DMS153 treated with DMSO at 0.1 percent for 48 hours (cell line): ENCODE measurements at regions not wholly inside any gene's neighbourhood (a gene's known extent, or its start where the extent isn't known, plus 50 kb on each side); places are given as distances from the start of the nearest gene placed in this dataset.
"Not testable (repeated sequence)": the region's sequence is repeated elsewhere in the genome, so short reads cannot be mapped to it uniquely, and the experiment has no call there.

Source experiments
- DNase-seq: peaks from one replicate; lab custom pipeline; 2025; ENCODE audit not compliant: unreplicated experiment; lab: John Stamatoyannopoulos, UW

DNA sequence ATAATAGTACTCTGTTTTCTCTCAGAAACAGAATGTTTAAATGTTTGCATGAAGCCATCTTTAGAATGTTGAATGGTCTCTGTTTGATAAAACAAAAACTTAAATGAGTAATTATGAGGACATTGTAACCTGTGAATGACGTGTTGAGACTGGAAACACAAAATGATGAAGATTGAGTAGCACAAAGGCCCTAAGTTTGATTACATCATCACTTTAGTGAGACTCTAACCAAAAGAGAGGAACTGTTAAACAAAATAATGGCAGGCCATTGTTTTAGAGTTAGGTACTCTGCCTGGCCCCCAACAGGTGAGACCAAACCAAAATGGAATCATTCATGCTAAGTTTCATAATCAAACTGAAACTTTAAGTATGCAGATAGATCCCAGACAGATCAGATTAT is 1561.7 kb upstream of the SLC39A10 start:
- DNase-seq: no peak

DNA sequence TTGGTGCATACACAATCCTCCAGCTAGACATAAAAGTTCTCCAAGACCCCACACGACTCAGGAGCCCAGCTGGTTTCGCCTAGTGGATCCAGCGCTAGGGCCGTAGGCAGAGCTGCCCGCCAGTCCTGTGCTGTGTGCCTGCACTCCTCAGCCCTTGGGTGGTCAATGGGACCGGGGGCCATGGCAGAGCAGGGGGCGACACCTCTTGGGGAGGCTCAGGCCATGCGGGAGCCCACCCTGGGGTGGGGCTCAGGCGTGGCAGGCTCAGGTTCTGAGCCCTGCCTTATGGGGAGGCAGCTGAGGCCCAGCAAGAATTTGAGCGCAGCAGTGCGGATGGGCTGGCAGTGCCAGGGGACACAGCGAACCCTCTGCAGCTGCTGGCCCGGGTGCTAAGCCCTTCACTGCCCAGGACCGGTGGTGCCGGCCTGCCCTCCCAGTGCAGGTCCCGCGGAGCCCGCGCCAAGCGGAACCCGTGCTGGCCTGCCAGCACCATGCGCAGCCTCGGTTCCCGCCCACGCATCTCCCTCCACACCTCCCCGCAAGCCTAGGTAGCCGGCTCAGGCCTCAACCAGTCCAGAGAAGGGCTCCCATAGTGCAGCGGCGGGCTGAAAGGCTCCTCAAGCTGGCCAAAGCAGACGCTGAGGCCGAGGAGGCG is 1566.6 kb upstream of the SLC39A10 start:
- no peak for DNase-seq

DNA sequence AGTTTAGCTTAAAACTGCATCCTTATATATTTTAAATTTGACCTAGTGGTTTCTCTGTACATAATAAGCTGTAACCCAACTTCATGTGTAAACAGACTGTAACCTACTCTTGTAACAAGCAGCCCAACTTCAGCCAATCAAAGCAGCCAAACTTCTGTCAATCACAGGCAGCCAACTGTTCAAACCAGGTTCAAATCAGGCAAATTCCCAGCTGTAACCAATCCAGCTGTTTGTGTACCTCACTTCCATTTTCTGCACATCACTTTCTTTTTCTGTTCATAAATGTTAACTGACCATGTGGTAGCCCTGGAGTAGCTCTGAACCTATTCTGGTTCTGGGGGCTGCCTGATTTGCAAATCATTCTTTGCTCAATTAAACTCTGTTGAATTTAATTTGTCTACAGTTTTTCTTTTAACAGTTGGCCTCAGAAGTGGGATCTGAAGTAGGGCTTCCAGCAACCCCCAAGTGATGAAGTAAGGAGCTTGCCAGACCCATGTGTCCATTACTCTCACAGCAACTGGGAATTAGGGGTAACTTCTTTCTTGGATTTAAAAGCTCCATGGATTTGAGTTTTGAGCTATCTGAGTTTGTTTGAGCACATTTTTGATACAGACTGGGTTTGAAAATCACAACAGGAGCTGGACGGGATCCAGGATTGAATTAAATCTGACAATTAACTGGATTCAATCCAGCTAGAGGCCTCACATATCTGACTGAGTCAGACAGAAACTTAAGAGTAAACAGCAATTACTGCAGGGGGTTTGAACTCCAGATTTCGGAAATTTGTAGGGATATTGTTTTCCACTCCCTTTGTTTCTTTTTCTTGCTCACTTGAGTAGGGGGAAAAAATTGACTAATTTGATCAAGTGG is 1569.7 kb upstream of the SLC39A10 start:
- no peak for DNase-seq

- no peak for DNase-seq
Observed at GRCh38 chr2:194086129-194086528, 1570.9 kb upstream of the SLC39A10 start.

GRCh38 chr2:194079989-194080388 is 1577.0 kb upstream of the SLC39A10 start:
- no peak for DNase-seq

- DNase-seq: no peak
Observed at GRCh38 chr2:194077366-194077765, 1579.7 kb upstream of the SLC39A10 start.

DNA sequence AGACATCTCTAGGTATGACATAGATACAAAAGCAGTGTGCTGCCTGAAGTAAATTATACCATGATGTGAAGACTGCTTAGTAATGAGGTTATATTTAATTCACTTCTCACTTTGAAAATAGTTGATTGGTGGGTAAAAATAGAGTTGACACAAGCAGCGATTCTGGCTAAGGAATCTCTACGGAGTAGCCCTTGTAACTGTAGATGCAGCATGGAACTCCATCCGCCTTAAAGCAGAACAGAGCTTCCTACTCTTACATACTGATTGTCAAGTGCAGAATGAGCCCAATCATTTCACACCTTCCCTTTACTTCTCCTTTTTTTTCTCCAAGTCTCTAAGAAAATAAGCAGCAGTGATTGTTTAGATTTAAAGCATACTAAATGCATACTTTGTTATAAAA is 1594.6 kb upstream of the SLC39A10 start:
- no peak for DNase-seq

DNA sequence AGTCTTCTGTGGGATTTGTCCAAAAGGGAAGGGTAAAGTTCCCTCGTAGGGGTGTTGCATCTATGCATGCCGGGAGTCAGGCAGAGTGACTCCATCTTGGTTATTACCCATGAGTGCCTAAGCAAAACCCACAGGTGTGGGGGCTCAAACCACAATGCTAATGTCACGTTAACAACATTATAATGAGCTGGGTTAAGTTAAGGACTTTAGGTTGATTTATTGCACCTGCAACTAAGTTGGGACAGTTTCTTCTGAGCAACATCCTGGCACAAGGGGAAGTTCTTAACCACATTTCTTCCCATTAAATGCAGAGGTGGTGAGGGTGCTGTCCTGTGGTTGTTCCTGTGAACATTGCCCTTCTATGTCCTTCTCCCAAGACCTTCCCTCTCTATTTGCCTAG is 1596.8 kb upstream of the SLC39A10 start:
- DNase-seq: no peak

- no peak for DNase-seq
Observed at GRCh38 chr2:194054313-194054712, 1602.7 kb upstream of the SLC39A10 start.

GRCh38 chr2:194044321-194044720 is 1612.7 kb upstream of the SLC39A10 start:
- no peak for DNase-seq

GRCh38 chr2:194021130-194021529 is 1635.9 kb upstream of the SLC39A10 start:
- not testable (repeated sequence) for DNase-seq

- DNase-seq: no peak
Observed at GRCh38 chr2:194020155-194020554, 1636.9 kb upstream of the SLC39A10 start.

DNA sequence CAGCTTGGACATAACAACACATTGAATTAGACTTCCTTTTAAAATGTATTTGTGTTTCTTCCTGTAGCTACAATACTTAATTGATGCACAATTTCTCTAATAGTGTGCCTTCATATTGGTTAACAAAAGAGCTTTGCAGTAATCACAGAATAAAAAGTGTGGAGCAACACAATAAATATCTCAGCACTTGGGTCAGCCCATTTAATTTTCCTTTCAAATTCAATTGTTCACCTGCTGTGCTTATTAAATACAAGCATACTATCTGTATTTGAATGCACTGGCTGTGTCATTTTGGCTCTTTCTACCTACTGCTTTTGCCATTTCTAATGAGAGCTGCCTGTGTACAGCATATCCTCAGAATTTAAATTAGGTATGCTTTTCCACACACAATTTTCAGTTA is 1641.3 kb upstream of the SLC39A10 start:
- no peak for DNase-seq

DNA sequence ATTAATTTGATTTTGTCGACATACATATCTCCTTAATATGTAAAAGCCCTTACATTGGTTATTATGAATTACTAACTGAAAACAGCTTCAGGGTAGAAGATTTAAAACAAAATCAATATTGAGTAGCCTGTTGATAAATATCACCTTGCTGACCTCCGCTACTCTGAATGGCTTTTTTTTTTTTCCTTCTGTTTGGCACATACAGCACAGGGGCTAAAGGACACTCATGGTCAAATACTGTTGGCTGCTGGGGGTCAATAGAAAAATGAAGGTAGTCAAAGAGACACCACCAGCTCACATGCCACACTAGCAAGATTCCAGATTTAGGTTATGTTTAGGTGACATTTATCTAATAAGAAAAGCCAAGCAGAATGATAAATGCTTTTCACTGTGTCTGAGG is 1642.4 kb upstream of the SLC39A10 start:
- no peak for DNase-seq

GRCh38 chr2:194004590-194005206 is 1652.3 kb upstream of the SLC39A10 start:
- DNase-seq: no peak

DNA sequence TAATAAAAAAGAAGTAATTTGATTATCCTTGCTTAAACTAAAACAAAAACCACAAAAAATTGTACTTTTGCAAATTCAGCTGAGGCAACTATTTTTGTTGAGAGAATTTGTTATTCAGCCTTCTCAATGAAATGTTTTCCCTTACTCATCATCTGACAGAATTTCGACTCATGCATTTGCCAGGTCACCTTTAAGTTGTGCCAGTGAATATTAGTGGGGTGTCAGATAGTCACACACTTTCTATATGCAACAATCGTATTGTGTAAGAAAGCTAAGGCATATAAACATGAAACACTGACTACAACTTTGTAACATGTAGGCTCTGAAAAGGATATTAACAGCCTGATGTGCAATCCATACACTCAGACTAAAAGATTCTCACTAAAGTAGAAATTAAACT is 1653.1 kb upstream of the SLC39A10 start:
- DNase-seq: no peak

DNA sequence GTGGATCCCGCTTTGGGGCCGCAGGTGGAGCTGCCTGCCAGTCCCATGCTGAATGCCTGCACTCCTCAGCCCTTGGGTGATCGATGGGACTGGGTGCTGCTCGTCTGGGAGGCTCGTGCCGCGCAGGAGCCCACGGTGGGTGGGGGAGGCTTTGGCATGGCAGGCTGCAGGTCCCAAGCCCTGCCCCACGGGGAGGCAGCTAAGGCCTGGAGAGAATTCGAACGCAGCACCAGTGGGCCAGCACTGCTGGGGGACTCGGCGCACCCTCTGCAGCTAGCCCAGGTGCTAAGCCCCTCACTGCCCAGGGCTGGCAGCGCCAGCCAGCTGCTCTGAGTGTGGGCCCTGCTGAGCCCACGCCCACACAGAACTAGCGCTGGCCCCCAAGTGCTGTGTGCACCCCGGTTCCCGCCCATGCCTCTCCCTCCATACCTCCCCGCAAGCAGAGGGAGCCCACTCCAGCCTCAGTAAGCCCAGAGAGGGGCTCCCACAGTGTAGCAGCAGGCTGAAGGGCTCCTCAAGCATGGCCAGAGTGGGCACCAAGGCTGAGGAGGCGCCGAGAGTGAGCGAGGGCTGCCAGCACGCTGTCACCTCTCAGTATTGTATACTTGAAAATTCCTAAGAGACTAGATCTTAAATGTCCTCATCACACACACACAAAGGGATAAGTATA is 1654.2 kb upstream of the SLC39A10 start:
- no peak for DNase-seq

GRCh38 chr2:193990868-193991267 is 1666.2 kb upstream of the SLC39A10 start:
- DNase-seq: no peak

DNA sequence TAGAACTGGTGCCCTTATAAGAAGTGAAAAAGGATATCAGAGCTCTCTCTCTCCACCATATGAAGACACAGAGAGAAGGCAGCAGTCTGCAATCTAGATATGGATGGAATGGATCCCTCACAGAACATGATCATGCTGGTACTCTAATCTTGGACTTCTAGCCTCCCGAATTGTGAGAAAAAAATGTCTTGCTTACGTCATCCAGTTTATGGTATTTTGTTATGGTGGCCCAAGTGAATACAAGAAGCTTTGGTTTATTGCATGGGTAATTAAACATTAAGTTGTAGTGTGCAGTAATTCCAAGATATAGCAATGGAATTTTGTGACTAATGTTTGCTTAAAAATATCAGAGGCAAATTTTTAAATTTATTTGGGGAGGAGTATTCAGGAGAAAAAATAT is 1667.4 kb upstream of the SLC39A10 start:
- no peak for DNase-seq

- no peak for DNase-seq
Observed at GRCh38 chr2:193988784-193989183, 1668.2 kb upstream of the SLC39A10 start.

- no peak for DNase-seq
Observed at GRCh38 chr2:193985272-193985671, 1671.8 kb upstream of the SLC39A10 start.

DNA sequence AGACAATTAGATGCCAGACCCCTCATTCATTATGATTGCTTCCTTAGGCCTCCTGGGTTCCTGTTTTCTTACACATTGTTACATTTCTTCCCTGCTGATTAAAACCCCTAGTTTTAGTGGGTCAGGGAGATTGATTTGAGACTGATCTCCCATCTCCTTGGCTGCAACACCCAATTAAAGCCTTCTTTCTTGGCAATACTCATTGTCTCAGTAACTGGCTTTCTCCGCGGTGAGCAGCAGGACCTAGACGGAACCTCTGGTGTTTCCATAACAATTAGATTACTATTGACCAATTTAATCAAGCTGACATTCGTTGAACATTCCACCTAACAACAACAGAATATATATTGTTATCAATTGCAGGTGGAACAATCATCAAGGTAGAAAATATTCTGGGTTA is 1676.4 kb upstream of the SLC39A10 start:
- no peak for DNase-seq
